HepG2 (cell line): ENCODE measurements at regions not wholly inside any gene's neighbourhood (a gene's known extent, or its start where the extent isn't known, plus 50 kb on each side); places are given as distances from the start of the nearest gene placed in this dataset.

Experiments used
- ATAC-seq: fragments of 200-7000 bp; cut with Tn5 transposase; 3 replicates; pipeline ENCODE4 v1.9.1; 2020; ENCODE audit warnings: mild to moderate bottlenecking, moderate library complexity
- BruUV-seq: library from RNA; stranded (reverse); fragments of 400-500 nt; replicated peaks from 2 replicates; lab custom pipeline; 2021; lab: Mats Ljungman, UMichigan
- CTCF ChIA-PET: fragments of 300-600 bp; formaldehyde crosslinking; extraction: SDS; loops from one replicate; lab custom pipeline; 2021; ENCODE audit warnings: low total read pairs, inconsistent platforms, low intra/inter-chr PET ratio; lab: Yijun Ruan, JAX
- POLR2A ChIA-PET: fragments of 350-600 bp; sonication (Branson Sonifier 250); formaldehyde crosslinking; loops from one replicate; lab custom pipeline; 2020; ENCODE audit warnings: antibody characterized with exemption, inconsistent platforms; lab: Yijun Ruan, JAX
- DNase-seq: peaks from one replicate; pipeline ENCODE4 v3.0.0-alpha.2; 2015; ENCODE audit warnings: low spot score
- FAIRE-seq: peaks from 3 replicates; lab custom pipeline; 2011; peaks lifted over from hg19 to GRCh38; lab: Jason Lieb, UNC
- H2AFZ ChIP-seq: one replicate; pipeline ENCODE4 v1.6.1; 2011; ENCODE audit warnings: low read length, inconsistent platforms
- H3K27ac ChIP-seq: fragments of 300-600 bp; 3 replicates; pipeline ENCODE4 v1.8.0; 2011; ENCODE audit warnings: mixed run types, mild to moderate bottlenecking, mixed read lengths, low read length, inconsistent platforms; ENCODE audit not compliant: insufficient read depth; ENCODE audit errors: extremely low read length
- H3K27me3 ChIP-seq, 2 experiments: fragments of 200-600 bp in 1 of 2; 2 replicates in 1 of 2; 3 replicates in 1 of 2; pipeline versions ENCODE4 v1.6.0 to v1.8.0; 2011; ENCODE audit warnings: low read length in 2 of 2, mild to moderate bottlenecking in 2 of 2, moderate library complexity in 2 of 2, inconsistent platforms in 1 of 2; ENCODE audit not compliant: insufficient read depth in 2 of 2, control insufficient read depth in 1 of 2
- H3K36me3 ChIP-seq, 2 experiments: fragments of 200-600 bp in 1 of 2; replicated peaks in 1 of 2; 2 replicates in 1 of 2; 3 replicates in 1 of 2; pipeline versions ENCODE4 v1.5.1 to v1.8.0; 2011; ENCODE audit warnings: low read length in 2 of 2, inconsistent platforms in 1 of 2; ENCODE audit not compliant: insufficient read depth in 2 of 2, control insufficient read depth in 1 of 2
- H3K4me1 ChIP-seq: 2 replicates; pipeline ENCODE4 v1.5.1; 2012; ENCODE audit warnings: low read length, inconsistent platforms; ENCODE audit not compliant: insufficient read depth
- H3K4me2 ChIP-seq: 2 replicates; pipeline ENCODE4 v1.6.0; 2011; ENCODE audit warnings: low read depth, low read length, inconsistent platforms
- H3K4me3 ChIP-seq, 3 experiments: fragments of 200-600 bp in 1 of 3; sonication (generic), shearing (Covaris generic) in 1 of 3; replicated peaks in 1 of 3; 2 replicates each; pipeline ENCODE4 v1.5.1; 2011 to 2016; ENCODE audit warnings: low read length in 3 of 3, inconsistent platforms in 2 of 3, low read depth in 2 of 3, mild to moderate bottlenecking in 2 of 3, control low read depth in 1 of 3, mixed read lengths in 1 of 3; ENCODE audit not compliant: insufficient read depth in 1 of 3
- H3K79me2 ChIP-seq: one replicate; pipeline ENCODE4 v1.6.1; 2011; ENCODE audit warnings: low read length, inconsistent platforms; ENCODE audit not compliant: insufficient read depth
- H3K9ac ChIP-seq: 2 replicates; pipeline ENCODE4 v1.6.0; 2011; ENCODE audit warnings: mild to moderate bottlenecking, low read depth, low read length, inconsistent platforms; ENCODE audit not compliant: insufficient read depth
- H3K9me3 ChIP-seq: 2 replicates; pipeline ENCODE4 v1.5.1; 2012; ENCODE audit warnings: mild to moderate bottlenecking, low read length
- H4K20me1 ChIP-seq: 2 replicates; pipeline ENCODE4 v1.6.0; 2011; ENCODE audit warnings: inconsistent platforms, mild to moderate bottlenecking, low read length, moderate library complexity; ENCODE audit not compliant: insufficient read depth
- BHLHE40 ChIP-seq: IDR thresholded peaks from 2 replicates; pipeline ENCODE4 v1.6.1; 2011; ENCODE audit warnings: low read length, improper control_type of control experiment
- NR1H2 ChIP-seq: sonication (generic); formaldehyde crosslinking; IDR thresholded peaks from 2 replicates; pipeline ENCODE4 v1.8.1; 2022; ENCODE audit warnings: low read depth, missing genetic modification reagents, borderline replicate concordance
- RBFOX2 ChIP-seq: fragments of 200-400 bp; formaldehyde crosslinking; IDR thresholded peaks from 2 replicates; pipeline ENCODE4 v1.6.1; 2017; ENCODE audit warnings: low read depth, mild to moderate bottlenecking, low read length
- RFXAP ChIP-seq: sonication (generic); formaldehyde crosslinking; IDR thresholded peaks from 2 replicates; pipeline ENCODE4 v1.4.0; 2020; ENCODE audit warnings: missing genetic modification reagents, borderline replicate concordance
- SYNCRIP ChIP-seq: fragments of 200-400 bp; formaldehyde crosslinking; IDR thresholded peaks from 2 replicates; pipeline ENCODE4 v1.6.1; 2018; ENCODE audit warnings: mild to moderate bottlenecking, low read depth, low read length; ENCODE audit not compliant: insufficient read depth
- THRA ChIP-seq: sonication (generic); formaldehyde crosslinking; IDR thresholded peaks from 2 replicates; pipeline ENCODE4 v1.4.0; 2020; ENCODE audit warnings: missing genetic modification reagents, borderline replicate concordance
- ZBTB21 ChIP-seq: sonication (generic); formaldehyde crosslinking; IDR thresholded peaks from 2 replicates; pipeline ENCODE4 v1.4.0; 2020; ENCODE audit warnings: missing genetic modification reagents
- ZBTB4 ChIP-seq: sonication (generic); formaldehyde crosslinking; IDR thresholded peaks from 2 replicates; pipeline ENCODE4 v1.4.0; 2020; ENCODE audit warnings: missing genetic modification reagents, mild to moderate bottlenecking, borderline replicate concordance
- ZNF30 ChIP-seq: sonication (generic); formaldehyde crosslinking; IDR thresholded peaks from 2 replicates; pipeline ENCODE4 v1.5.0; 2020; ENCODE audit warnings: mild to moderate bottlenecking, missing genetic modification reagents
- ZNF572 ChIP-seq: sonication (generic); formaldehyde crosslinking; IDR thresholded peaks from 2 replicates; pipeline ENCODE4 v1.5.1; 2020; ENCODE audit warnings: mild to moderate bottlenecking, missing genetic modification reagents
- ZNF761 ChIP-seq: sonication (generic); formaldehyde crosslinking; conservative IDR thresholded peaks from 2 replicates; pipeline ENCODE4 v1.4.0; 2020; ENCODE audit warnings: mild to moderate bottlenecking, missing genetic modification reagents
- WGBS: methylation state at CpG from one replicate; pipeline ENCODE4 v1.1.6; 2017; ENCODE audit warnings: low lambda C conversion rate; 5-methylcytosine and 5-hydroxymethylcytosine counted together
- in situ Hi-C: cut with HindIII; loops from 2 replicates; pipeline ENCODE4 v1.10.0; 2017; ENCODE audit warnings: low pct_unique_long_range_greater_than_20kb; ENCODE audit not compliant: extremely low pct_ligation_motif_present
- intact Hi-C: fragments of 100-400 bp; cut with micrococcal nuclease; formaldehyde crosslinking; loops from one replicate; pipeline ENCODE4 v1.10.0; 2022; ENCODE audit not compliant: unreplicated experiment
- TF ChIP-seq, protein P1 (sequence below): sonication (generic); formaldehyde crosslinking; IDR thresholded peaks from 2 replicates; pipeline ENCODE4 v1.8.0; 2023; ENCODE audit warnings: mild to moderate bottlenecking, missing genetic modification reagents
- TF ChIP-seq, protein P2 (sequence below): sonication (generic); formaldehyde crosslinking; IDR thresholded peaks from 2 replicates; pipeline ENCODE4 v1.4.0; 2020; ENCODE audit warnings: mild to moderate bottlenecking, missing genetic modification reagents, borderline replicate concordance

- in situ Hi-C loops = no loop called here
- Histone ChIP-seq H3K36me3 (no peaks in the 10 kb centered on the region), H3K27me3 (no peaks in the 10 kb centered on the region; a peak in 1 of 5 replicates), H3K4me1 (no peaks in the 10 kb centered on the region), H3K79me2 (no peaks in the 10 kb centered on the region), H3K4me2 (no peak overlapping the region), H3K4me3 (no peak overlapping the region), H3K27ac (no peak overlapping the region), H4K20me1 (no peaks in the 10 kb centered on the region), H3K9ac (no peak overlapping the region), H2AFZ (no peak overlapping the region), H3K9me3 (no peaks in the 10 kb centered on the region)
- ChIA-PET POLR2A (no interaction called here), CTCF (no interaction called here)
- no TSS peak for BruUV-seq
- ATAC-seq = no peak
- 7% methylated on average over 8 of the region's 8 CpGs for WGBS
- TF ChIP-seq ZBTB21 (CRISPR knock-in tag) = no peak
- no peak for TF ChIP-seq ZNF572 (CRISPR knock-in tag)
- TF ChIP-seq, protein P1, sequence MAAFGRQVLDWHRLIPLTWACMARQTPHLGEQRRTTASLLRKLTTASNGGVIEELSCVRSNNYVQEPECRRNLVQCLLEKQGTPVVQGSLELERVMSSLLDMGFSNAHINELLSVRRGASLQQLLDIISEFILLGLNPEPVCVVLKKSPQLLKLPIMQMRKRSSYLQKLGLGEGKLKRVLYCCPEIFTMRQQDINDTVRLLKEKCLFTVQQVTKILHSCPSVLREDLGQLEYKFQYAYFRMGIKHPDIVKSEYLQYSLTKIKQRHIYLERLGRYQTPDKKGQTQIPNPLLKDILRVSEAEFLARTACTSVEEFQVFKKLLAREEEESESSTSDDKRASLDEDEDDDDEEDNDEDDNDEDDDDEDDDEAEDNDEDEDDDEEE (CRISPR knock-in tag) = no peak
- no peak for TF ChIP-seq BHLHE40
- no peak for TF ChIP-seq RBFOX2
- TF ChIP-seq RFXAP = no peak
- TF ChIP-seq ZNF761 (CRISPR knock-in tag) = no peak
- no peak for TF ChIP-seq SYNCRIP
- no peak for TF ChIP-seq THRA
- TF ChIP-seq NR1H2 (CRISPR knock-in tag) = no peak
- TF ChIP-seq ZBTB4 (CRISPR knock-in tag) = no peak
- TF ChIP-seq, protein P2, sequence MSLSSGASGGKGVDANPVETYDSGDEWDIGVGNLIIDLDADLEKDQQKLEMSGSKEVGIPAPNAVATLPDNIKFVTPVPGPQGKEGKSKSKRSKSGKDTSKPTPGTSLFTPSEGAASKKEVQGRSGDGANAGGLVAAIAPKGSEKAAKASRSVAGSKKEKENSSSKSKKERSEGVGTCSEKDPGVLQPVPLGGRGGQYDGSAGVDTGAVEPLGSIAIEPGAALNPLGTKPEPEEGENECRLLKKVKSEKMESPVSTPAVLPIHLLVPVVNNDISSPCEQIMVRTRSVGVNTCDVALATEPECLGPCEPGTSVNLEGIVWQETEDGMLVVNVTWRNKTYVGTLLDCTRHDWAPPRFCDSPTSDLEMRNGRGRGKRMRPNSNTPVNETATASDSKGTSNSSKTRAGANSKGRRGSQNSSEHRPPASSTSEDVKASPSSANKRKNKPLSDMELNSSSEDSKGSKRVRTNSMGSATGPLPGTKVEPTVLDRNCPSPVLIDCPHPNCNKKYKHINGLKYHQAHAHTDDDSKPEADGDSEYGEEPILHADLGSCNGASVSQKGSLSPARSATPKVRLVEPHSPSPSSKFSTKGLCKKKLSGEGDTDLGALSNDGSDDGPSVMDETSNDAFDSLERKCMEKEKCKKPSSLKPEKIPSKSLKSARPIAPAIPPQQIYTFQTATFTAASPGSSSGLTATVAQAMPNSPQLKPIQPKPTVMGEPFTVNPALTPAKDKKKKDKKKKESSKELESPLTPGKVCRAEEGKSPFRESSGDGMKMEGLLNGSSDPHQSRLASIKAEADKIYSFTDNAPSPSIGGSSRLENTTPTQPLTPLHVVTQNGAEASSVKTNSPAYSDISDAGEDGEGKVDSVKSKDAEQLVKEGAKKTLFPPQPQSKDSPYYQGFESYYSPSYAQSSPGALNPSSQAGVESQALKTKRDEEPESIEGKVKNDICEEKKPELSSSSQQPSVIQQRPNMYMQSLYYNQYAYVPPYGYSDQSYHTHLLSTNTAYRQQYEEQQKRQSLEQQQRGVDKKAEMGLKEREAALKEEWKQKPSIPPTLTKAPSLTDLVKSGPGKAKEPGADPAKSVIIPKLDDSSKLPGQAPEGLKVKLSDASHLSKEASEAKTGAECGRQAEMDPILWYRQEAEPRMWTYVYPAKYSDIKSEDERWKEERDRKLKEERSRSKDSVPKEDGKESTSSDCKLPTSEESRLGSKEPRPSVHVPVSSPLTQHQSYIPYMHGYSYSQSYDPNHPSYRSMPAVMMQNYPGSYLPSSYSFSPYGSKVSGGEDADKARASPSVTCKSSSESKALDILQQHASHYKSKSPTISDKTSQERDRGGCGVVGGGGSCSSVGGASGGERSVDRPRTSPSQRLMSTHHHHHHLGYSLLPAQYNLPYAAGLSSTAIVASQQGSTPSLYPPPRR = no peak
- TF ChIP-seq ZNF30 (CRISPR knock-in tag) = no peak
- FAIRE-seq = no peak
- DNase-seq = no peak
- intact Hi-C loops = no loop called here
Observed at GRCh38 chr10:35993591-35994515, 351.8 kb upstream of the FZD8 start.
